H1 (cell line): ENCODE measurements at regions not wholly inside any gene's neighbourhood (a gene's known extent, or its start where the extent isn't known, plus 50 kb on each side); places are given as distances from the start of the nearest gene placed in this dataset.

Source experiments
- ATF3 ChIP-seq: IDR thresholded peaks from 2 replicates; pipeline ENCODE4 v1.6.1; 2011; ENCODE audit warnings: low read depth, mild to moderate bottlenecking, low read length; ENCODE audit not compliant: insufficient read depth
- BACH1 ChIP-seq: IDR thresholded peaks from 2 replicates; pipeline ENCODE4 v1.6.1; 2012; ENCODE audit warnings: low read length, improper control_type of control experiment
- CREB1 ChIP-seq: IDR thresholded peaks from 2 replicates; pipeline ENCODE4 v1.6.1; 2012; ENCODE audit warnings: inconsistent platforms
- EGR1 ChIP-seq: IDR thresholded peaks from 2 replicates; pipeline ENCODE4 v1.6.1; 2011; ENCODE audit warnings: low read depth, low read length, borderline replicate concordance
- JUN ChIP-seq: IDR thresholded peaks from 2 replicates; pipeline ENCODE4 v1.6.1; 2011; ENCODE audit warnings: low read depth, mild to moderate bottlenecking, improper control_type of control experiment, low read length
- MAFK ChIP-seq: IDR thresholded peaks from 2 replicates; pipeline ENCODE4 v1.6.1; 2012; ENCODE audit warnings: low read depth, mild to moderate bottlenecking, improper control_type of control experiment, low read length
- PHF8 ChIP-seq: fragments of 200-600 bp; sonication (generic); conservative IDR thresholded peaks from 2 replicates; pipeline ENCODE4 v1.7.1; 2012; ENCODE audit warnings: low read depth, mild to moderate bottlenecking, inconsistent platforms, low read length, moderate library complexity
- POLR2A ChIP-seq, 2 experiments: IDR thresholded peaks; 1 replicate in 1 of 2; 2 replicates in 1 of 2; pipeline ENCODE4 v1.6.1; 2011; ENCODE audit warnings: low read depth in 2 of 2, low read length in 2 of 2, mild to moderate bottlenecking in 2 of 2; ENCODE audit errors: control extremely low read depth in 1 of 2
- POLR2AphosphoS5 ChIP-seq: IDR thresholded peaks from 2 replicates; pipeline ENCODE4 v1.6.1; 2011; ENCODE audit warnings: low read depth, low read length
- SIRT6 ChIP-seq: IDR thresholded peaks from one replicate; pipeline ENCODE4 v1.7.1; 2012; ENCODE audit warnings: low read length, inconsistent platforms
- SP4 ChIP-seq: IDR thresholded peaks from 2 replicates; pipeline ENCODE4 v1.6.1; 2012; ENCODE audit warnings: low read length, inconsistent platforms
- SRF ChIP-seq: IDR thresholded peaks from 2 replicates; pipeline ENCODE4 v1.6.1; 2011; ENCODE audit warnings: mild to moderate bottlenecking, low read depth, low read length, moderate library complexity
- TF ChIP-seq, protein P1 (sequence below), 3 experiments: IDR thresholded peaks; 1 replicate in 2 of 3; 2 replicates in 1 of 3; pipeline versions ENCODE4 v1.5.1 to v1.6.1; 2011; ENCODE audit warnings: low read length in 3 of 3, mild to moderate bottlenecking in 3 of 3, inconsistent platforms in 2 of 3, low read depth in 1 of 3, moderate library complexity in 1 of 3; ENCODE audit not compliant: insufficient read depth in 1 of 3; ENCODE audit errors: control extremely low read depth in 1 of 3

GRCh38 chr14:42353315-42353714 is 746.6 kb downstream of the LRFN5 start:
- TF ChIP-seq, protein P1, sequence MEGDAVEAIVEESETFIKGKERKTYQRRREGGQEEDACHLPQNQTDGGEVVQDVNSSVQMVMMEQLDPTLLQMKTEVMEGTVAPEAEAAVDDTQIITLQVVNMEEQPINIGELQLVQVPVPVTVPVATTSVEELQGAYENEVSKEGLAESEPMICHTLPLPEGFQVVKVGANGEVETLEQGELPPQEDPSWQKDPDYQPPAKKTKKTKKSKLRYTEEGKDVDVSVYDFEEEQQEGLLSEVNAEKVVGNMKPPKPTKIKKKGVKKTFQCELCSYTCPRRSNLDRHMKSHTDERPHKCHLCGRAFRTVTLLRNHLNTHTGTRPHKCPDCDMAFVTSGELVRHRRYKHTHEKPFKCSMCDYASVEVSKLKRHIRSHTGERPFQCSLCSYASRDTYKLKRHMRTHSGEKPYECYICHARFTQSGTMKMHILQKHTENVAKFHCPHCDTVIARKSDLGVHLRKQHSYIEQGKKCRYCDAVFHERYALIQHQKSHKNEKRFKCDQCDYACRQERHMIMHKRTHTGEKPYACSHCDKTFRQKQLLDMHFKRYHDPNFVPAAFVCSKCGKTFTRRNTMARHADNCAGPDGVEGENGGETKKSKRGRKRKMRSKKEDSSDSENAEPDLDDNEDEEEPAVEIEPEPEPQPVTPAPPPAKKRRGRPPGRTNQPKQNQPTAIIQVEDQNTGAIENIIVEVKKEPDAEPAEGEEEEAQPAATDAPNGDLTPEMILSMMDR (IDR thresholded peaks at IDR 0.05; ENCODE audit: control extremely low read depth in 1 of 3, insufficient read depth in 1 of 3, low read depth in 1 of 3, low read length in 3 of 3) = no peak
- TF ChIP-seq POLR2A (IDR thresholded peaks at IDR 0.05; ENCODE audit: control extremely low read depth in 1 of 2, low read depth in 2 of 2, low read length in 2 of 2) (no peak), SRF (no peak), ATF3 (no peak), MAFK (no peak), PHF8 (no peak), SIRT6 (no peak), POLR2AphosphoS5 (no peak), CREB1 (no peak), JUN (no peak), BACH1 (no peak), SP4 (no peak), EGR1 (no peak)
